ENCODE measurements at regions not wholly inside any gene's neighbourhood (a gene's known extent, or its start where the extent isn't known, plus 50 kb on each side); places are given as distances from the start of the nearest gene placed in this dataset.

GRCh38 chr7:124516911-124517310 lies 248.7 kb downstream of the GPR37 start:
- TF ChIP-seq CTCF (IDR thresholded peaks at IDR 0.05) (no peak), POLR2A (IDR thresholded peaks at IDR 0.05) (no peak)
